Suprapubic skin (tissue), 3 donors: ENCODE measurements at regions not wholly inside any gene's neighbourhood (a gene's known extent, or its start where the extent isn't known, plus 50 kb on each side); places are given as distances from the start of the nearest gene placed in this dataset.

Experiments used
- CTCF ChIP-seq, 2 donors: fragments of 200-600 bp in 1 of 2; fragments of 450-650 bp in 1 of 2; sonication (generic) in 1 of 2; IDR thresholded peaks; one replicate each; pipeline ENCODE4 v1.5.1; 2016 to 2019; ENCODE audit warnings: antibody characterized with exemption in 2 of 2, mild to moderate bottlenecking in 1 of 2, moderate library complexity in 1 of 2
- EP300 ChIP-seq: sonication (generic); formaldehyde crosslinking; IDR thresholded peaks from one replicate; pipeline ENCODE4 v1.6.1; 2017; ENCODE audit warnings: antibody characterized with exemption

- TF ChIP-seq CTCF (IDR thresholded peaks at IDR 0.05) (no peak), EP300 (no peak)
These were observed 185.6 kb upstream of the S100G start for GRCh38 chrX:16464369-16464768.
